ENCODE measurements at regions not wholly inside any gene's neighbourhood (a gene's known extent, or its start where the extent isn't known, plus 50 kb on each side); places are given as distances from the start of the nearest gene placed in this dataset.

DNA sequence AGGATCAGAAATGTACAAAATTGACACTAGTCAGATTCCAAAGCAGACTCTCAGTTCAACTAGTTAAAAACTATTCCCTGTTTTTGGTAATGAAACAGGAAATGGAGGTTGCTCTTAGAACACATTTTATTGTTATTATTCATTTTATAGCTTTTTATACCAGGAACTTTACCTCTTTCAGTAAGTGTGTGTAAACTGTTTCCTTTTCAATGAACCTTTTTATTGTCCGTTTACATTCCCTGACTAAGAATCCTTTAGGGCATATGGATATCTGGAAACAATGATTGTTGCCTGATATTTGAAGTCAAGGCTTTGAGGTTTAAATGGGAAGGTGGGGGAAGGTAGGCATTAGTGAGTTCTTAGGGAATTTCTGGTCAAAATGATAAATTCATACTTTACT lies 1511.4 kb downstream of the ADGRL3 start:
- BruUV-seq (replicated peaks), result no TSS peak
- no peak overlapping the region for H3K27ac Mint-ChIP-seq (ENCODE audit: unreplicated experiment)
- no peak for DNase-seq
- TF ChIP-seq, protein P1, sequence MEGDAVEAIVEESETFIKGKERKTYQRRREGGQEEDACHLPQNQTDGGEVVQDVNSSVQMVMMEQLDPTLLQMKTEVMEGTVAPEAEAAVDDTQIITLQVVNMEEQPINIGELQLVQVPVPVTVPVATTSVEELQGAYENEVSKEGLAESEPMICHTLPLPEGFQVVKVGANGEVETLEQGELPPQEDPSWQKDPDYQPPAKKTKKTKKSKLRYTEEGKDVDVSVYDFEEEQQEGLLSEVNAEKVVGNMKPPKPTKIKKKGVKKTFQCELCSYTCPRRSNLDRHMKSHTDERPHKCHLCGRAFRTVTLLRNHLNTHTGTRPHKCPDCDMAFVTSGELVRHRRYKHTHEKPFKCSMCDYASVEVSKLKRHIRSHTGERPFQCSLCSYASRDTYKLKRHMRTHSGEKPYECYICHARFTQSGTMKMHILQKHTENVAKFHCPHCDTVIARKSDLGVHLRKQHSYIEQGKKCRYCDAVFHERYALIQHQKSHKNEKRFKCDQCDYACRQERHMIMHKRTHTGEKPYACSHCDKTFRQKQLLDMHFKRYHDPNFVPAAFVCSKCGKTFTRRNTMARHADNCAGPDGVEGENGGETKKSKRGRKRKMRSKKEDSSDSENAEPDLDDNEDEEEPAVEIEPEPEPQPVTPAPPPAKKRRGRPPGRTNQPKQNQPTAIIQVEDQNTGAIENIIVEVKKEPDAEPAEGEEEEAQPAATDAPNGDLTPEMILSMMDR (IDR thresholded peaks at IDR 0.05; ENCODE audit: unreplicated experiment), result no peak
- no peaks in the 10 kb centered on the region for H3K27me3 Mint-ChIP-seq (ENCODE audit: unreplicated experiment)
- peaks cover 7% of the 10 kb centered on the region for H3K9me3 Mint-ChIP-seq (ENCODE audit: low read depth, unreplicated experiment)
- H3K36me3 Mint-ChIP-seq (ENCODE audit: insufficient read depth, unreplicated experiment), result no peaks in the 10 kb centered on the region
- intact Hi-C loops (cut with micrococcal nuclease; ENCODE audit: unreplicated experiment), result no loop called here
- H3K4me1 Mint-ChIP-seq (ENCODE audit: low read depth, unreplicated experiment), result no peaks in the 10 kb centered on the region
- CTCF ChIA-PET, result no interaction called here
- H3K4me3 Mint-ChIP-seq (ENCODE audit: low read depth, unreplicated experiment), result no peak overlapping the region

DNA sequence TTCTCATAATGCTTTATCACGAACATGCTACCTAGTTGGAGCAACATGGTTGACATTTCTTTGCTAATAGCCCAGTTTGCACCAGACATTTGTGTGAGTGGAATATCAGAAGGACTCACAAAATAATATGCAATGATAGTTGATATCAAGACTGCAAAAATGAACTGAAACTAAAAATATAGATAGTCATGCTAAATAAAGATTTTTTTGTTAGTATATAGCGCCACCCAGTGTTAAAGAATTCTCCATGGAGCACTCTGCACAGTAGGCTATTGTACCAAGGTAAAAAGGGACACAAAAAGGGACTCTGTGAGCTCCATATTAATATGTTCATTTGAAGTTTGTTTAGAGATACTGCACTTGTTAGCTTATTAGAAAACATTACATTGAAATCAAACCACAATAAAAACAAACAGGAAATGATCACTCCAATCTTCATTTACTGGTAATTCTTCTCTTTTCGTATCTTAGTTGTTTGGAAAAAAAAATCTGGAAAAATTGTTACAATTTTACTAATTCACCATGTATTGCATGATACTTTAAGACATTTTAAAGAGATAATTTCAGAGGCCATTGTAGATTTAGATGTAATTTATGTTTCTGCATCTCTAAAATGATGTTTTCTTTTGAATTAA lies 1509.6 kb downstream of the ADGRL3 start:
- BruUV-seq (replicated peaks), result no TSS peak
- Mint-ChIP-seq H3K4me3 (ENCODE audit: low read depth, unreplicated experiment) (no peak overlapping the region), H3K9me3 (ENCODE audit: low read depth, unreplicated experiment) (no peaks in the 10 kb centered on the region), H3K4me1 (ENCODE audit: low read depth, unreplicated experiment) (no peaks in the 10 kb centered on the region), H3K27ac (ENCODE audit: unreplicated experiment) (no peak overlapping the region), H3K27me3 (ENCODE audit: unreplicated experiment) (no peaks in the 10 kb centered on the region), H3K36me3 (ENCODE audit: insufficient read depth, unreplicated experiment) (no peaks in the 10 kb centered on the region)
- DNase-seq, result peak; percentile 0
- CTCF ChIA-PET, result no interaction called here
- intact Hi-C loops (cut with micrococcal nuclease; ENCODE audit: unreplicated experiment), result no loop called here
- TF ChIP-seq, protein P1 (IDR thresholded peaks at IDR 0.05; ENCODE audit: unreplicated experiment), result peak; percentile 32

DNA sequence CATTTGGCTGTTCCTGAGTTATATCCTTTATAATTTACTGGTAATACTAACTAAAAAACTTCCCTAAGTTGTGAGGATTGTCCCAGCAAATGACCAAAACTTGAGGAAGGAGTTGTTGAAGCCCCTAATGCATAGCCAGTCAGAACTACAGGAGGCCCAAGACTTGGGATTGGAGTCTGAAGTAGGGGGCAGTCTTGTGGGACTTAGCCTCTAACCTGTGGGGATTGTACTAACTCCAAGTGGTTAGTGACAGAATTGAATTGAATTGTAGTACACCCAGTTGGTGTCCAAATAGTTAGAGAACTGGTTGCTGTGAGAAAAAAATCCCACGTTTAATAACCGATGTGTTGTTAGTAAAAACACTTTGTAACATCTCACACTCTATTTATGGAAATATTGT lies 1506.3 kb downstream of the ADGRL3 start:
- CTCF ChIA-PET, result no interaction called here
- intact Hi-C loops (cut with micrococcal nuclease; ENCODE audit: unreplicated experiment), result no loop called here
- TF ChIP-seq, protein P1 (IDR thresholded peaks at IDR 0.05; ENCODE audit: unreplicated experiment), result no peak
- no peak for DNase-seq
- Mint-ChIP-seq H3K9me3 (ENCODE audit: low read depth, unreplicated experiment) (peaks cover 2% of the 10 kb centered on the region), H3K4me1 (ENCODE audit: low read depth, unreplicated experiment) (no peaks in the 10 kb centered on the region), H3K36me3 (ENCODE audit: insufficient read depth, unreplicated experiment) (no peaks in the 10 kb centered on the region), H3K27ac (ENCODE audit: unreplicated experiment) (no peak overlapping the region), H3K27me3 (ENCODE audit: unreplicated experiment) (no peaks in the 10 kb centered on the region), H3K4me3 (ENCODE audit: low read depth, unreplicated experiment) (no peak overlapping the region)
- BruUV-seq (replicated peaks), result no TSS peak

DNA sequence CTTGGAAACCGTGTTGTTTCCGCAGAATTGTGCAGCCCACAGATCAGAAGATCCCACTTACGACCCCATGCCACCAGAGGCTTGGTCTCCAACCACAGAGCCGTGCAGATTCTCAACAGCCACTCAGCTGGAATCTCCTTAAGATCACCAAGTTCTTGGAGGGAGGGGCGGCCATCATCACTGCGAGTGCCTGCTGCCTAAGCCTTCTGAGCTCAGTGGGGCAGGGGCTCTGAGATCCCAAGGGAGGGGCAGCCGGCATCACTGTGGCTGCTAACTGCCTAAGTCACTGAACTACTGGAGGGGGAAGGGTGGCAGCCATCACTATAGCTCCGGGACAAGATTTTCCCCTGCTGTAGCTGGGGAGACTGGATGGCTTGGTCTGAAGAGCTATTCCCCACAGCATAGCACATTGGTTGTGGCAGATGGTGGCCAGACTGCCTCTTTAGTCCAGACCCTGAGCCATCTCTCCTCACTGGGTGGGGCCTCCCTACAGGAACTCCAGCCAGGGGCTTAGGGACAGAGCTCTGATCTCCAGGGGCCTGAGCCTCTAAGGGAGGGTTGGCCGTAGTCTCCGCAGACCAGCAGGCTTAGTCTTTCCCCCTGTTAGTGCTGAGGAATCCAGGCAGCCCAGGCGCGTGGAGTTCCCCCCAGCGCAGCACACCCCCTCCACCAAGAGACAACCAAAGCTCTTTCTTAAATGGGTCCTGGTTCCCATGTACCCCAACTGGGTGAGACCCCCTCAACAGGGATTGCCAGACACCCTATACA lies 1483.9 kb downstream of the ADGRL3 start:
- CTCF ChIA-PET, result no interaction called here
- TF ChIP-seq, protein P1 (IDR thresholded peaks at IDR 0.05; ENCODE audit: unreplicated experiment), result no peak
- no TSS peak for BruUV-seq (replicated peaks)
- no peak overlapping the region for H3K27ac Mint-ChIP-seq (ENCODE audit: unreplicated experiment)
- no peaks in the 10 kb centered on the region for H3K4me1 Mint-ChIP-seq (ENCODE audit: low read depth, unreplicated experiment)
- H3K4me3 Mint-ChIP-seq (ENCODE audit: low read depth, unreplicated experiment), result no peak overlapping the region
- H3K36me3 Mint-ChIP-seq (ENCODE audit: insufficient read depth, unreplicated experiment), result no peaks in the 10 kb centered on the region
- intact Hi-C loops (cut with micrococcal nuclease; ENCODE audit: unreplicated experiment), result no loop called here
- H3K27me3 Mint-ChIP-seq (ENCODE audit: unreplicated experiment), result no peaks in the 10 kb centered on the region
- H3K9me3 Mint-ChIP-seq (ENCODE audit: low read depth, unreplicated experiment), result peaks cover 9% of the 10 kb centered on the region
- DNase-seq, result no peak
